HFF-Myc (cell line): ENCODE measurements at regions not wholly inside any gene's neighbourhood (a gene's known extent, or its start where the extent isn't known, plus 50 kb on each side); places are given as distances from the start of the nearest gene placed in this dataset.

Experiments used
- DNase-seq: peaks from one replicate; pipeline ENCODE4 v3.0.0-alpha.2; 2011; ENCODE audit warnings: low read depth; ENCODE audit errors: extremely low read depth
- H3K4me3 ChIP-seq: replicated peaks from 2 replicates; pipeline ENCODE4 v1.5.1; 2011; ENCODE audit warnings: low read depth, mild to moderate bottlenecking, control low read depth, low read length
- TF ChIP-seq, protein P1 (sequence below): IDR thresholded peaks from 2 replicates; pipeline ENCODE4 v1.5.1; 2012; ENCODE audit warnings: mild to moderate bottlenecking, low read depth, low read length, control low read depth; ENCODE audit errors: missing control alignments

DNA sequence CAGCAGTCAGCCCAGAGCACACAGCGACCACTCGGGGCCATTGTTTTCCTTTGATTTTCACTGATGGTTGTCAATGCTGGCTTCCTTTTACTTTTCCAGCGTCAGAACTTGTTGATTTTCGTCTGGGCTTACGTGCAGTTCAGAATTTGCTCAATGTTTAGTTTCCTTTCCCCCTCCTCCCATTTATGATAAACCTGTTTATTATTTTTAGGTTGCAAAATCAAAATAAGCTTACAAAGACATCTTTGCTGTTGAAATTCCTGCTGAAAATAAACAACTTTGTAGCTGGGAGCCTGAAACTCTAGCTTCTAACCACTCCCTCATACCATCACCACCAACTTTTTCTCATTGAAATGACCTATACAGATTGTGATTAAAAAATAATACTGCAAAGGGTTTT lies 83.1 kb upstream of the LYZL1 start:
- H3K4me3 ChIP-seq = no peak overlapping the region
- TF ChIP-seq, protein P1, sequence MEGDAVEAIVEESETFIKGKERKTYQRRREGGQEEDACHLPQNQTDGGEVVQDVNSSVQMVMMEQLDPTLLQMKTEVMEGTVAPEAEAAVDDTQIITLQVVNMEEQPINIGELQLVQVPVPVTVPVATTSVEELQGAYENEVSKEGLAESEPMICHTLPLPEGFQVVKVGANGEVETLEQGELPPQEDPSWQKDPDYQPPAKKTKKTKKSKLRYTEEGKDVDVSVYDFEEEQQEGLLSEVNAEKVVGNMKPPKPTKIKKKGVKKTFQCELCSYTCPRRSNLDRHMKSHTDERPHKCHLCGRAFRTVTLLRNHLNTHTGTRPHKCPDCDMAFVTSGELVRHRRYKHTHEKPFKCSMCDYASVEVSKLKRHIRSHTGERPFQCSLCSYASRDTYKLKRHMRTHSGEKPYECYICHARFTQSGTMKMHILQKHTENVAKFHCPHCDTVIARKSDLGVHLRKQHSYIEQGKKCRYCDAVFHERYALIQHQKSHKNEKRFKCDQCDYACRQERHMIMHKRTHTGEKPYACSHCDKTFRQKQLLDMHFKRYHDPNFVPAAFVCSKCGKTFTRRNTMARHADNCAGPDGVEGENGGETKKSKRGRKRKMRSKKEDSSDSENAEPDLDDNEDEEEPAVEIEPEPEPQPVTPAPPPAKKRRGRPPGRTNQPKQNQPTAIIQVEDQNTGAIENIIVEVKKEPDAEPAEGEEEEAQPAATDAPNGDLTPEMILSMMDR = no peak
- no peak for DNase-seq

DNA sequence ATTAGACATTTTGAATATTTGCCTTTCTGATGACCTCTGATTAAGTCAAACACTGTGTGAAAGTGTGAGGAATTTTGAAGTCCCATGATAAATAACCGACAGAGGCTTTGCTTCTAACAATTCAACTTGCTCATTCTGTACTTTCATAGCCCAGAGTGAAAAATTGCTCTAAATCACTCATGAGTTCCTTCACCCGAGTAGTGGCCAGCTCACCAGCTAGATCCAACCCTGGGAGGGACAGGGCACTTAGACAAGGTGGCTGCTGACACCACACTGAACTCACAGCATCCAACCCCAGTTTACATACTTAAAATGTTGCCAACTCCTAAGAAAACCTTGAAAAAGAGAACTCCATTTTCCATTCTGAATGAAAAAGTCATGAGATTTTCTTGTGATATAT lies 80.0 kb upstream of the LYZL1 start:
- TF ChIP-seq, protein P1 = no peak
- H3K4me3 ChIP-seq = no peak overlapping the region
- DNase-seq = no peak

DNA sequence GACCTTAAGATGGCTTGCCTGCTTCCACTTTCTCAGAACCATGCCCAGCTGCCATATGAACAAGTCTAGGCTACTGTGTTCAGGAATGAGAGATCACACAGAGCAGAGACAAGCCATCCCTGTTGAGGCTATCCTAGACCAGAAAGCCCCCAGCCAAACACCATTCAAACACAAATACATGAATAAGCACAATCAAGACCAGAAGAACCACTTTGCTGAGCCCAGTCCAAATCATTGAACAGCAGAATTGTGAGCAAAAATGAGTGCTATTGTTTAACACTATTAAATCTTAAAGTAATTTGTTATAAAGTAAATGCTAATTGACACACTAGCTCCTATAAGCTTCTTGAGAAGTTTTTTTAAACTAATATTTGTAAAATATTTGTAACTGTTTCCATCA lies 79.0 kb upstream of the LYZL1 start:
- TF ChIP-seq, protein P1 = no peak
- DNase-seq = no peak
- no peak overlapping the region for H3K4me3 ChIP-seq

DNA sequence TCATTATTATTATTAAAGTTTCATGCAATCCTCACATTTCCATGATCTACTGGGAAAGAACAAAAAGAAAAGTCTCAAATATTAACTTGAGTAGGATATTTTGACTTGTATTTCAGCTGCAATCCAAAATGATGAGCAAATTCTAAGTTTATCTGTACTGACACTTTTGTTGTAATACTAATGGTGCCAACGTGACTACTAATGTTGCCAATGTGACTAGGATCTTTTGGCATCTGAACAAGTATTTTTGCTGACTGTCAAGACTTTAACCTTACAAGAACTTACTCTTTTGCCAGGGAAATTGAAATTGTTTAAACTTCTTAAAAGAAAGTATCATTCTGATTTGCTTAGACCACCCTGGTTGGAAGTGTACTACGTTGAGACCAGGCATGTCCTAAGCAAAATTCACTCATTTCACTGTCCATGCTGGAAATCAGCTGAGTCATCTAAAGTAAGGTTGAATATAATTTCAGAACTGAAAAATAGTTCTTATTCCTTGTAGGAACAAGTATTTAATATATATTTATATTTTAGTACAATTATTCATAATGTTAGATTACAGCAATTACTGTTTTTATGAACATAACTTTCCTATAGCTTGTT lies 78.5 kb upstream of the LYZL1 start:
- TF ChIP-seq, protein P1 = no peak
- DNase-seq = no peak
- no peak overlapping the region for H3K4me3 ChIP-seq

DNA sequence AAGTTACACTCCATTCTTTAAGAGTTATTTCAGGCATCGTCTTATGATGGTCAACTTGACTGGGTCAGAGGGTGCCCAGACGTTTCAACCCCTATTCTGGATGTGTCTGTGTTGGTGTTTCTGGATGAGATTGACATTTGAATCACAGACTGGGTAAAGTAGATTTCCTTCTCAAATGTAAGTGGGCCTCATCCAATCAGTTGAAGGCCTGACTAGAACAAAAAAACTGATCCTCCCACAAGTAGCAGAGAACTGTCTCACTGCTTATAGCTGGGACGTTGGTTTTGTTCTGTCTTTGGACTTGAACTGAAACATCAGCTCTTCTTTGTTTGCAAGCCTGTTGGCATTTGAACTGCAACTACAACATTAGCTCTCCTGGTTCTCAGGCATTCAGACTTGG lies 76.3 kb upstream of the LYZL1 start:
- H3K4me3 ChIP-seq = no peak overlapping the region
- DNase-seq = no peak
- TF ChIP-seq, protein P1 = no peak

DNA sequence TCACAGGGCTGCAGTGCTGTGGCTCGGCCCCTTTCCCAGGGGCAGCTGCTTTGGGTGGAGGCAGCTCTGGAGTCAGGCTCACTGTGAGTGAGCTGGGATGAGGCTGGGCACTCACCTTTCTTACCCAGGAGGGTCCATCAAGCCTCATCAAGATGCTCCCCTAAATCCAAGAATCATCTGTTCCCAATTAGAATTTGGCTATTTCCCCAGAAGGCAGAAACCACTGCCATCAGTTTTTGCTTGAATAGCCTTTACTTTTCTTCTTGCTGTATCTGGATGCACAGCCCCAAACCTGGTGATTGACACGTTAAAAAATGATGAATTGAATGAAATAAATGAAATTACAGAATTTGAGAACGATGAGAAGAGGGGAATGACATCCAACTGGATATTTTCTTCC lies 74.3 kb upstream of the LYZL1 start:
- no peak for DNase-seq
- TF ChIP-seq, protein P1 = no peak
- no peak overlapping the region for H3K4me3 ChIP-seq

DNA sequence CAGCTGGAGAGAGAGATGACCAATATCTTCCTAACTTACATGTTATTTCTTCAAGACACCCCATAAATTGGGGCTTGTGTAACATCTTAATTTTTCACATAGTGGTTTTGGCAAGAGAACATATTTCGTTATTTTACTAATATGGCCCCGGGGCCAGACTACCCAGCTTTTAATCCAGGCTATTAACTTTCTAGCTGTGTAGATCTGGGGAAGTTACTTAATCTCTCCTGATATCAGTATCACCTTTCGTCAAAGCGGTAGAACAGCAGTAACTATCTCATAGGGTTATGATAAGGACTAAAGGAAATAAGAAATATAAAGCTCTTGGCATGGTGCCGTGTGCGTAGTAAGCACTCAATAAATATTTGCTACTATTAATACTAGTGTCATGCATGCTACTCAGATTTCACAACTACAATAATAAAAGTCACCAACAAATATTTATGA lies 71.6 kb upstream of the LYZL1 start:
- DNase-seq = no peak
- no peak overlapping the region for H3K4me3 ChIP-seq
- TF ChIP-seq, protein P1 = no peak
